Neural cell (in vitro differentiated cells): ENCODE measurements at regions not wholly inside any gene's neighbourhood (a gene's known extent, or its start where the extent isn't known, plus 50 kb on each side); places are given as distances from the start of the nearest gene placed in this dataset.
A peak's percentile ranks its signal among the peaks of the same experiment; 100 is the strongest.

Source experiments
- H2AFZ ChIP-seq: fragments of 200-600, 300-800 bp; sonication (generic), shearing (Covaris generic); 2 replicates; pipeline ENCODE4 v1.6.0; 2014; ENCODE audit warnings: low read depth, mild to moderate bottlenecking, antibody characterized with exemption, low read length, moderate library complexity
- H3F3A ChIP-seq: fragments of 200-600 bp; shearing (Covaris generic); 2 replicates; pipeline ENCODE4 v1.6.1; 2016; ENCODE audit warnings: mild to moderate bottlenecking, moderate library complexity, mixed read lengths, antibody characterized with exemption, low read length; ENCODE audit not compliant: insufficient read depth, poor library complexity, severe bottlenecking
- H3K27ac ChIP-seq: fragments of 200-600, 300-800 bp; sonication (generic), shearing (Covaris generic); 2 replicates; pipeline ENCODE4 v1.5.1; 2014; ENCODE audit warnings: mild to moderate bottlenecking, low read length, moderate library complexity
- H3K27me3 ChIP-seq: fragments of 300-800, 200-600 bp; sonication (generic), shearing (Covaris generic); 2 replicates; pipeline ENCODE4 v1.6.0; 2014; ENCODE audit warnings: mild to moderate bottlenecking, low read depth, low read length, moderate library complexity; ENCODE audit not compliant: insufficient read depth
- H3K36me3 ChIP-seq: fragments of 300-800, 200-600 bp; sonication (generic), shearing (Covaris generic); 2 replicates; pipeline ENCODE4 v1.5.1; 2014; ENCODE audit warnings: mild to moderate bottlenecking, antibody characterized with exemption, low read length, moderate library complexity; ENCODE audit not compliant: insufficient read depth
- H3K4me2 ChIP-seq: fragments of 300-800, 200-600 bp; sonication (generic), shearing (Covaris generic); 2 replicates; pipeline ENCODE4 v1.6.0; 2014; ENCODE audit warnings: mild to moderate bottlenecking, low read length
- H3K4me3 ChIP-seq: fragments of 300-800, 200-600 bp; sonication (generic), shearing (Covaris generic); 2 replicates; pipeline ENCODE4 v1.5.1; 2014; ENCODE audit warnings: mild to moderate bottlenecking, low read length, moderate library complexity
- H3K79me2 ChIP-seq: fragments of 200-600 bp; shearing (Covaris generic); replicated peaks from 2 replicates; pipeline ENCODE4 v1.6.0; 2014; ENCODE audit warnings: mild to moderate bottlenecking, low read length, moderate library complexity; ENCODE audit not compliant: insufficient read depth
- H3K9ac ChIP-seq: fragments of 300-800, 200-600 bp; sonication (generic), shearing (Covaris generic); 2 replicates; pipeline ENCODE4 v1.6.1; 2016; ENCODE audit warnings: mild to moderate bottlenecking, low read length, mixed read lengths
- H3K9me2 ChIP-seq: fragments of 200-600 bp; shearing (Covaris generic); 2 replicates; pipeline ENCODE4 v1.6.1; 2016; ENCODE audit warnings: mild to moderate bottlenecking, low read length, mixed read lengths; ENCODE audit not compliant: insufficient read depth
- H3K9me3 ChIP-seq: fragments of 200-600, 300-800 bp; sonication (generic), shearing (Covaris generic); 2 replicates; pipeline ENCODE4 v1.6.1; 2016; ENCODE audit warnings: mild to moderate bottlenecking, mixed run types, low read length, moderate library complexity, mixed read lengths
- H4K20me1 ChIP-seq: fragments of 200-600 bp; shearing (Covaris generic); 2 replicates; pipeline ENCODE4 v1.6.1; 2016; ENCODE audit warnings: mild to moderate bottlenecking, mixed run types; ENCODE audit not compliant: insufficient read depth
- EP300 ChIP-seq: fragments of 450-650 bp; conservative IDR thresholded peaks from 2 replicates; pipeline ENCODE4 v1.6.1; 2014; ENCODE audit warnings: antibody characterized with exemption, mild to moderate bottlenecking, moderate library complexity; ENCODE audit not compliant: poor library complexity, severe bottlenecking
- EZH2 ChIP-seq: fragments of 200-600, 300-800 bp; shearing (Covaris generic), sonication (generic); IDR thresholded peaks from 2 replicates; pipeline ENCODE4 v1.6.1; 2014; ENCODE audit warnings: antibody characterized with exemption, low read length, borderline replicate concordance, mild to moderate bottlenecking; ENCODE audit not compliant: insufficient read depth, poor library complexity, severe bottlenecking
- MXI1 ChIP-seq: fragments of 450-650 bp; conservative IDR thresholded peaks from 2 replicates; pipeline ENCODE4 v1.6.1; 2014; ENCODE audit warnings: antibody characterized with exemption, mild to moderate bottlenecking; ENCODE audit not compliant: poor library complexity, severe bottlenecking
- POLR2AphosphoS5 ChIP-seq: IDR thresholded peaks from 2 replicates; pipeline ENCODE4 v1.6.1; 2012
- RAD21 ChIP-seq: fragments of 450-650 bp; conservative IDR thresholded peaks from 2 replicates; pipeline ENCODE4 v1.6.1; 2014; ENCODE audit warnings: antibody characterized with exemption, mild to moderate bottlenecking, moderate library complexity
- SMC3 ChIP-seq: fragments of 450-650 bp; conservative IDR thresholded peaks from 2 replicates; pipeline ENCODE4 v1.6.1; 2014; ENCODE audit warnings: antibody characterized with exemption, mild to moderate bottlenecking, moderate library complexity; ENCODE audit not compliant: poor library complexity
- TAF1 ChIP-seq: IDR thresholded peaks from 2 replicates; pipeline ENCODE4 v1.6.1; 2012; ENCODE audit warnings: low read depth
- TF ChIP-seq, protein P1 (sequence below): fragments of 450-650 bp; IDR thresholded peaks from 2 replicates; pipeline ENCODE4 v1.5.1; 2014; ENCODE audit warnings: antibody characterized with exemption, mild to moderate bottlenecking, moderate library complexity; ENCODE audit not compliant: poor library complexity, severe bottlenecking

DNA sequence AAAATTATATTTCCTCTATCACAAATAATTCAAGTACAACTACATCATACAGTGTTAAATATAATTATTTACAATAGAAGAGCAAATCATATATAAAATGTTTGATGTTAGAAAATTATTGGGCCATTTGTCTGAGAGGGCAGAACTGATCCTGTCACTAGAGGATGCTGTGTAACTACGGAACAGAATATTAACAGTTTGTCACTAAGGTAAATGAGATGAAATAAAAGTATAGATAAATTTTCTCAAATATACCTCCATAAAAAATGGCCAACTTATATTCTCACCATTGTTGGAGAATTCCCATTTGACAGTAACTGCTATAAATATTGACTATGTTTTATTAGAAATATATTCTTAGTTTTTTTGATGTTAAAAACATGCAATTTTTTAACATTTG lies 1067.4 kb upstream of the DDX18 start:
- Histone ChIP-seq H3K9me3 (no peaks in the 10 kb centered on the region), H2AFZ (no peak overlapping the region), H3K9me2 (no peaks in the 10 kb centered on the region), H3K27me3 (no peaks in the 10 kb centered on the region), H4K20me1 (no peaks in the 10 kb centered on the region), H3K4me3 (no peak overlapping the region), H3K27ac (no peak overlapping the region), H3K9ac (no peak overlapping the region), H3F3A (no peaks in the 10 kb centered on the region), H3K4me2 (no peak overlapping the region), H3K79me2 (no peaks in the 10 kb centered on the region), H3K36me3 (no peaks in the 10 kb centered on the region)
- TF ChIP-seq SMC3 (peak; percentile 70), EZH2 (no peak), RAD21 (peak; percentile 73), POLR2AphosphoS5 (no peak), MXI1 (no peak)
- TF ChIP-seq, protein P1, sequence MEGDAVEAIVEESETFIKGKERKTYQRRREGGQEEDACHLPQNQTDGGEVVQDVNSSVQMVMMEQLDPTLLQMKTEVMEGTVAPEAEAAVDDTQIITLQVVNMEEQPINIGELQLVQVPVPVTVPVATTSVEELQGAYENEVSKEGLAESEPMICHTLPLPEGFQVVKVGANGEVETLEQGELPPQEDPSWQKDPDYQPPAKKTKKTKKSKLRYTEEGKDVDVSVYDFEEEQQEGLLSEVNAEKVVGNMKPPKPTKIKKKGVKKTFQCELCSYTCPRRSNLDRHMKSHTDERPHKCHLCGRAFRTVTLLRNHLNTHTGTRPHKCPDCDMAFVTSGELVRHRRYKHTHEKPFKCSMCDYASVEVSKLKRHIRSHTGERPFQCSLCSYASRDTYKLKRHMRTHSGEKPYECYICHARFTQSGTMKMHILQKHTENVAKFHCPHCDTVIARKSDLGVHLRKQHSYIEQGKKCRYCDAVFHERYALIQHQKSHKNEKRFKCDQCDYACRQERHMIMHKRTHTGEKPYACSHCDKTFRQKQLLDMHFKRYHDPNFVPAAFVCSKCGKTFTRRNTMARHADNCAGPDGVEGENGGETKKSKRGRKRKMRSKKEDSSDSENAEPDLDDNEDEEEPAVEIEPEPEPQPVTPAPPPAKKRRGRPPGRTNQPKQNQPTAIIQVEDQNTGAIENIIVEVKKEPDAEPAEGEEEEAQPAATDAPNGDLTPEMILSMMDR: peak; percentile 62

GRCh38 chr2:116749994-116750393 lies 1064.5 kb upstream of the DDX18 start:
- no peaks in the 10 kb centered on the region for H3F3A ChIP-seq
- no peaks in the 10 kb centered on the region for H3K36me3 ChIP-seq
- H3K9me2 ChIP-seq: no peaks in the 10 kb centered on the region
- H3K4me2 ChIP-seq: no peak overlapping the region
- no peaks in the 10 kb centered on the region for H3K27me3 ChIP-seq
- H2AFZ ChIP-seq: no peak overlapping the region
- no peaks in the 10 kb centered on the region for H3K9me3 ChIP-seq
- H3K79me2 ChIP-seq: no peaks in the 10 kb centered on the region
- H3K4me3 ChIP-seq: no peak overlapping the region
- TF ChIP-seq EP300 (peak; percentile 68), POLR2AphosphoS5 (peak; percentile 71), MXI1 (no peak)
- no peaks in the 10 kb centered on the region for H4K20me1 ChIP-seq
- no peak overlapping the region for H3K9ac ChIP-seq
- no peak overlapping the region for H3K27ac ChIP-seq

DNA sequence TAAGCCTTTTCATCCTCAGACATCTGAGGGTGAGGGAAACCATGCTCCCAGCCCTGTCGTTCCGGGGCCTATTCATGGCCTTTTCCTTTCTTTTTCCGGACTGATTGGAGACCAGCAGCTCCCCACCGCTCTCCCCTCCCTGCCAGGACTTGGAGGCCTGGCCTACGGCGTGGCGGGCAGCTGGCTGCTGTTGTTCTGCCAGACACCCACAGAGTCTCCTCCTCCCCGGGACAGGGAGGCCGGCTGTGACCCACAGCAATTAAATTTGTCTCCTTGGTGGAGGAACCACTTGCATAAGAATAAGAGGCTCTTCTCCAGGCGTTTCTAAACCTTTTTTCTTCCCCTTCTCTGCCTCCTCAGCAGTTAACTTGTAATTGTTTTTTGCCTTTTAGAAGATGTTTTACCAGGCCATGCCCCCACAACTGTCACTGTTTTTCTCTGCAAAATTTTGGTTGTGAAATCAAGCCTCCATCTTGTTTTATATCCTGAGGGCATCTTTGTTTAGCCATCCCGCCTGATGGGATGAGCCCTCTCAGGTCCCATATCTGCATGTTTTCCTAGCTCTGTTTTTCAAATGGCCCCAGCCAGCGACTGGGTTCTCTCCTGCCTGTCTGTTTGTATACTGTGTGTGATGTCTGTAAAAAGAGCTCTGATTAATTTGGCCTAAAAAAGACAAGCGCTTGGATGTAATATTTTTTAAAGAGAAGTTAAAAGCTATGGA lies 1060.0 kb upstream of the DDX18 start:
- Histone ChIP-seq H3K9ac (no peak overlapping the region), H3K9me3 (no peaks in the 10 kb centered on the region), H3K27ac (no peak overlapping the region), H3K9me2 (no peaks in the 10 kb centered on the region), H3K27me3 (no peaks in the 10 kb centered on the region), H3K36me3 (no peaks in the 10 kb centered on the region), H3K79me2 (no peaks in the 10 kb centered on the region), H3K4me2 (no peak overlapping the region), H3K4me3 (no peak overlapping the region), H3F3A (no peaks in the 10 kb centered on the region), H4K20me1 (no peaks in the 10 kb centered on the region), H2AFZ (no peak overlapping the region)
- no peak for TF ChIP-seq TAF1
- TF ChIP-seq EZH2: no peak
- no peak for TF ChIP-seq POLR2AphosphoS5
